Smooth muscle cell (in vitro differentiated cells): ENCODE measurements at regions not wholly inside any gene's neighbourhood (a gene's known extent, or its start where the extent isn't known, plus 50 kb on each side); places are given as distances from the start of the nearest gene placed in this dataset.

Experiments used
- DNase-seq: peaks from one replicate; lab custom pipeline; 2025; ENCODE audit not compliant: unreplicated experiment; lab: John Stamatoyannopoulos, UW
- H2AFZ ChIP-seq: fragments of 200-600 bp; sonication (generic); 2 replicates; pipeline ENCODE4 v1.6.0; 2016; ENCODE audit warnings: antibody characterized with exemption, low read depth, mild to moderate bottlenecking
- H3F3A ChIP-seq: fragments of 200-600 bp; sonication (generic); 2 replicates; pipeline ENCODE4 v1.6.0; 2017; ENCODE audit warnings: antibody characterized with exemption, low read depth
- H3K27ac ChIP-seq: fragments of 200-600 bp; sonication (generic); 2 replicates; pipeline ENCODE4 v1.5.1; 2016; ENCODE audit warnings: low read depth, mild to moderate bottlenecking
- H3K27me3 ChIP-seq: fragments of 200-600 bp; sonication (generic); 2 replicates; pipeline ENCODE4 v1.6.1; 2016; ENCODE audit warnings: low read depth, mild to moderate bottlenecking
- H3K36me3 ChIP-seq: fragments of 200-600 bp; sonication (generic); 2 replicates; pipeline ENCODE4 v1.5.1; 2016; ENCODE audit warnings: low read depth
- H3K4me1 ChIP-seq: fragments of 200-600 bp; sonication (generic); 2 replicates; pipeline ENCODE4 v1.5.1; 2016; ENCODE audit warnings: low read depth
- H3K4me2 ChIP-seq: fragments of 200-600 bp; sonication (generic); 2 replicates; pipeline ENCODE4 v1.6.0; 2016; ENCODE audit warnings: mild to moderate bottlenecking
- H3K4me3 ChIP-seq: fragments of 200-600 bp; sonication (generic); 2 replicates; pipeline ENCODE4 v1.5.1; 2016; ENCODE audit warnings: mild to moderate bottlenecking
- H3K79me2 ChIP-seq: fragments of 200-600 bp; sonication (generic); 2 replicates; pipeline ENCODE4 v1.6.0; 2016; ENCODE audit warnings: low read depth, mild to moderate bottlenecking
- H3K9ac ChIP-seq: fragments of 200-600 bp; sonication (generic); 2 replicates; pipeline ENCODE4 v1.6.0; 2016; ENCODE audit warnings: low read depth
- H3K9me3 ChIP-seq: fragments of 200-600 bp; sonication (generic); replicated peaks from 2 replicates; pipeline ENCODE4 v1.5.1; 2016; ENCODE audit warnings: low read depth
- H4K20me1 ChIP-seq: fragments of 200-600 bp; sonication (generic); 2 replicates; pipeline ENCODE4 v1.6.0; 2016; ENCODE audit warnings: low read depth
- WGBS: methylation state at CpG from one replicate; pipeline ENCODE4 v1.1.7; 2016; ENCODE audit warnings: low lambda C conversion rate; 5-methylcytosine and 5-hydroxymethylcytosine counted together
- TF ChIP-seq, protein P1 (sequence below): fragments of 200-600 bp; sonication (generic); IDR thresholded peaks from 2 replicates; pipeline ENCODE4 v1.5.1; 2017; ENCODE audit warnings: borderline replicate concordance, mild to moderate bottlenecking, antibody characterized with exemption; ENCODE audit not compliant: insufficient read depth, poor library complexity, severe bottlenecking

DNA sequence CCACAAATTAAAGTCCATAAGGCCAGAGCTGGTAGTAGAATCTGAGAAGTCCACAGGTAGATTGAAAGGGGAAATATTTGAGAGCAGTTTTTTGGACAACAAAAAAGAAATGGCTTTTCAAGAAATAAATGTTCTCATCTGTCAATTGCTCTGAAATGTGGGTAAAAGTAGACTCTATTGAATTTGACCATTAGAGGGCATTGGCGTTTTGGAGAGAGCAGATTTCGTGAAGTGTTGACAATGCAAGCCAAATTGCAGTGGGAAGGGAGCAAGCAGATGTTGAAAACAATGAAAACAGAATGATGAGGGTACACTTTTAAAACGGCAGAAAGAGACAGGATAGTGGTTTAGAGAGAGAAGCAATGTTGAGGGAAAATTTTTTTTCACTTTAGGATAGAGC is 149.1 kb upstream of the FAM83B start:
- H3K9ac ChIP-seq: no peak overlapping the region
- TF ChIP-seq, protein P1, sequence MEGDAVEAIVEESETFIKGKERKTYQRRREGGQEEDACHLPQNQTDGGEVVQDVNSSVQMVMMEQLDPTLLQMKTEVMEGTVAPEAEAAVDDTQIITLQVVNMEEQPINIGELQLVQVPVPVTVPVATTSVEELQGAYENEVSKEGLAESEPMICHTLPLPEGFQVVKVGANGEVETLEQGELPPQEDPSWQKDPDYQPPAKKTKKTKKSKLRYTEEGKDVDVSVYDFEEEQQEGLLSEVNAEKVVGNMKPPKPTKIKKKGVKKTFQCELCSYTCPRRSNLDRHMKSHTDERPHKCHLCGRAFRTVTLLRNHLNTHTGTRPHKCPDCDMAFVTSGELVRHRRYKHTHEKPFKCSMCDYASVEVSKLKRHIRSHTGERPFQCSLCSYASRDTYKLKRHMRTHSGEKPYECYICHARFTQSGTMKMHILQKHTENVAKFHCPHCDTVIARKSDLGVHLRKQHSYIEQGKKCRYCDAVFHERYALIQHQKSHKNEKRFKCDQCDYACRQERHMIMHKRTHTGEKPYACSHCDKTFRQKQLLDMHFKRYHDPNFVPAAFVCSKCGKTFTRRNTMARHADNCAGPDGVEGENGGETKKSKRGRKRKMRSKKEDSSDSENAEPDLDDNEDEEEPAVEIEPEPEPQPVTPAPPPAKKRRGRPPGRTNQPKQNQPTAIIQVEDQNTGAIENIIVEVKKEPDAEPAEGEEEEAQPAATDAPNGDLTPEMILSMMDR: peak; percentile 18
- H3K27me3 ChIP-seq: no peaks in the 10 kb centered on the region
- DNase-seq: no peak
- peaks cover 17% of the 10 kb centered on the region for H3K4me1 ChIP-seq
- 26% methylated on average over 3 of the region's 3 CpGs for WGBS
- peak overlapping the region; percentile 81 for H3K27ac ChIP-seq
- no peaks in the 10 kb centered on the region for H3K9me3 ChIP-seq
- peak overlapping the region; percentile 80 for H2AFZ ChIP-seq
- H3K4me2 ChIP-seq: no peak overlapping the region
- no peak overlapping the region for H3K4me3 ChIP-seq
- H3F3A ChIP-seq: peaks cover 5% of the 10 kb centered on the region
- no peaks in the 10 kb centered on the region for H4K20me1 ChIP-seq
- H3K36me3 ChIP-seq: no peaks in the 10 kb centered on the region
- no peaks in the 10 kb centered on the region for H3K79me2 ChIP-seq

DNA sequence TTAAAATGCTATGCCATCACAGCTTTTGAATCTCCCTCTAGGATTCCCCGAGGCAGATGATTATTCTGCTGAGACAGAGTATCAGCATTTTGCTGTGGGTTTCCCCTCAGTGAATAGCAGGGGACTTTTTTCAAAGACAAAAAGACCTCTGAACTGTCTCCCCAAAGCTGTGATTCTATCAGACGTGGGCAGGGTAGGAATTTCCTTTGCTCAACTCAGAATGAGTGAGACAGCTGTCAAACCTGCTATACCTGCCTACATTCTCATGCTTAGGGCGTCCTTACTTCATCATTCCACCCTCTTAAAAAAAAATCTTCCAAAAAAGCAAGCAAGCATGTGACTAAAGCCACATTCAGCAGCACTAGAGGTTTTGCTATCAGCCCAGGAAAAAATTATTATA is 147.6 kb upstream of the FAM83B start:
- Histone ChIP-seq H4K20me1 (no peaks in the 10 kb centered on the region), H3F3A (peaks cover 5% of the 10 kb centered on the region), H3K4me1 (peaks cover 17% of the 10 kb centered on the region), H3K9me3 (no peaks in the 10 kb centered on the region), H3K27ac (peak overlapping the region; percentile 81), H3K4me3 (no peak overlapping the region), H3K27me3 (no peaks in the 10 kb centered on the region), H3K9ac (peak overlapping the region; percentile 57), H3K79me2 (no peaks in the 10 kb centered on the region), H3K4me2 (peak overlapping the region; percentile 75), H2AFZ (peak overlapping the region; percentile 80), H3K36me3 (no peaks in the 10 kb centered on the region)
- 31% methylated on average over 3 of the region's 3 CpGs for WGBS
- TF ChIP-seq, protein P1: no peak
- no peak for DNase-seq

DNA sequence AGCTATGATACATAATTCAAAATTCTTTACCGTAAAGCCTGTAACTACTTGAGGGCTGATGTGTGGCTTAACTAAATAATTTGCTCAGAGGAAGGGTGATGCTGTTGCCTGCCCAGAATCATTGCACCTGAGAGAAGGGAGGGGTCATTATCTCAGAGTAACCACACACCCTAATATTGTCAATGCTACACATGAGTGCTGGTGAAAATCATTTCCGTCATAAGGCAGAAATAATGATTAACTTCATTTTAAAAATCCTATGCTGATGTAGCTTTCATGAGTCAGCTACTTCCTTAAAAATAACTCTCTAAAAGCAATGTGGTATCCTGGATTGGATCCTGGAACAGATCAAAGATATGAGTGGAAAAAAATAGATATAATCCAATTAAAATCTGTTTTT is 146.4 kb upstream of the FAM83B start:
- Histone ChIP-seq H3K4me1 (peaks cover 17% of the 10 kb centered on the region), H3K9me3 (no peaks in the 10 kb centered on the region), H3F3A (peaks cover 5% of the 10 kb centered on the region), H3K27me3 (no peaks in the 10 kb centered on the region), H3K36me3 (no peaks in the 10 kb centered on the region), H3K9ac (no peak overlapping the region), H2AFZ (peak overlapping the region; percentile 80), H3K4me2 (peak overlapping the region; percentile 75), H4K20me1 (no peaks in the 10 kb centered on the region), H3K4me3 (no peak overlapping the region), H3K79me2 (no peaks in the 10 kb centered on the region), H3K27ac (peak overlapping the region; percentile 81)
- 81% methylated on average over 2 of the region's 2 CpGs for WGBS
- TF ChIP-seq, protein P1: no peak
- no peak for DNase-seq

DNA sequence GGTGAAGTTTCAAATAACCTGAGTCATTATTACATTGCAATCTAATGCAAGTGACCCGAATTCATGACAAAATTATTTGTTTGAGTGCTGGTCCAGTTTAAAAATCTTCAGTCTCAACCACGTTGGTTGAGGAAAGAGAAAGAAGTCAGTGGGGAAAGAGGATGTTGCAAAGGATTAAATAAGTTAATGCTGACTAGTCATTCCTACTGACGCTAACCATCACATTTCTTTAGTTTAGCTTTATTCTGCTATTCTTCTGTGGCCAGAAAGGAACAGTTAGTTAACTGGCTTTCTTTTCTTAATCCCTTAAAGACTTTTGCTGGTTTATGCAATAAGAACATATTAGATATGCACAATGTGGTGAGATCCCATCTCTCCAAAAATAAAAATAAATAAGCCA is 143.8 kb upstream of the FAM83B start:
- WGBS: 53% methylated on average over 3 of the region's 3 CpGs
- TF ChIP-seq, protein P1: no peak
- H3K36me3 ChIP-seq: no peaks in the 10 kb centered on the region

More for the DNA sequence above, 143.8 kb upstream of the FAM83B start:
- Histone ChIP-seq H3K27ac (no peak overlapping the region), H3K9ac (no peak overlapping the region), H3K4me1 (peaks cover 17% of the 10 kb centered on the region), H3K27me3 (no peaks in the 10 kb centered on the region), H2AFZ (no peak overlapping the region), H3F3A (peaks cover 5% of the 10 kb centered on the region), H3K9me3 (no peaks in the 10 kb centered on the region), H3K79me2 (no peaks in the 10 kb centered on the region), H3K4me2 (no peak overlapping the region), H3K4me3 (no peak overlapping the region), H4K20me1 (no peaks in the 10 kb centered on the region)
- no peak for DNase-seq
